Stomach (tissue), 8 donors: ENCODE measurements at regions not wholly inside any gene's neighbourhood (a gene's known extent, or its start where the extent isn't known, plus 50 kb on each side); places are given as distances from the start of the nearest gene placed in this dataset.

Experiments
- DNase-seq, 2 donors: peaks; one replicate each; pipeline versions ENCODE4 v3.0.0 to v3.0.0-alpha.2; 2013 to 2019
- H3K27ac ChIP-seq, 5 donors: fragments of 200-600 bp in 4 of 5; sonication (generic) in 4 of 5; one replicate each; pipeline ENCODE4 v1.5.1; 2013 to 2019; ENCODE audit warnings: mild to moderate bottlenecking in 1 of 5, moderate library complexity in 1 of 5
- H3K27me3 ChIP-seq, 3 donors: fragments of 200-600 bp; sonication (generic); one replicate each; pipeline ENCODE4 v1.5.1; 2017 to 2019; ENCODE audit warnings: mixed run types in 1 of 3
- H3K36me3 ChIP-seq, 4 donors: fragments of 200-600 bp; sonication (generic); 1 replicate in 3 of 4; 2 replicates in 1 of 4; pipeline ENCODE4 v1.5.1; 2016 to 2019
- H3K4me1 ChIP-seq, 4 donors: fragments of 200-600 bp; sonication (generic); one replicate each; pipeline ENCODE4 v1.5.1; 2016 to 2019
- H3K4me3 ChIP-seq, 4 donors: fragments of 200-600 bp; sonication (generic) in 3 of 4; one replicate each; pipeline ENCODE4 v1.5.1; 2016 to 2019; ENCODE audit warnings: mild to moderate bottlenecking in 1 of 4
- H3K9me3 ChIP-seq, 4 donors: fragments of 200-600 bp; sonication (generic); one replicate each; pipeline ENCODE4 v1.5.1; 2016 to 2019
- EP300 ChIP-seq: sonication (generic); formaldehyde crosslinking; IDR thresholded peaks from one replicate; pipeline ENCODE4 v1.6.1; 2017; ENCODE audit warnings: antibody characterized with exemption
- POLR2A ChIP-seq, 4 donors: fragments of 450-650 bp; IDR thresholded peaks; one replicate each; pipeline ENCODE4 v1.6.1; 2016; ENCODE audit warnings: antibody characterized with exemption in 4 of 4, control low read depth in 2 of 4, mild to moderate bottlenecking in 1 of 4, moderate library complexity in 1 of 4
- POLR2AphosphoS5 ChIP-seq, 3 donors: sonication (generic); formaldehyde crosslinking; IDR thresholded peaks; one replicate each; pipeline ENCODE4 v1.6.1; 2016; ENCODE audit warnings: antibody characterized with exemption in 3 of 3
- WGBS, 5 donors: extraction: QIAGEN DNeasy Blood & Tissue Kit in 3 of 5; methylation state at CpG; one replicate each; pipeline versions ENCODE4 v1.1.5 to v1.1.7; 2013 to 2018; 5-methylcytosine and 5-hydroxymethylcytosine counted together
- intact Hi-C: fragments of 100-400 bp; cut with DNase I; formaldehyde crosslinking; loops from one replicate; pipeline ENCODE4 v1.15.1; 2023; ENCODE audit warnings: low total_unique reads
- TF ChIP-seq, protein P1 (sequence below), 7 experiments: fragments of 450-650 bp in 4 of 7; fragments of 200-600 bp in 3 of 7; sonication (generic) in 3 of 7; IDR thresholded peaks; one replicate each; pipeline ENCODE4 v1.5.1; 2016 to 2019; ENCODE audit warnings: antibody characterized with exemption in 7 of 7, control low read depth in 2 of 7, mild to moderate bottlenecking in 1 of 7
- donor health status: healthy with polysubstance abuse.
- donor health status: Bipolar disorder and iron deficiency.
- donor health status: healthy.

DNA sequence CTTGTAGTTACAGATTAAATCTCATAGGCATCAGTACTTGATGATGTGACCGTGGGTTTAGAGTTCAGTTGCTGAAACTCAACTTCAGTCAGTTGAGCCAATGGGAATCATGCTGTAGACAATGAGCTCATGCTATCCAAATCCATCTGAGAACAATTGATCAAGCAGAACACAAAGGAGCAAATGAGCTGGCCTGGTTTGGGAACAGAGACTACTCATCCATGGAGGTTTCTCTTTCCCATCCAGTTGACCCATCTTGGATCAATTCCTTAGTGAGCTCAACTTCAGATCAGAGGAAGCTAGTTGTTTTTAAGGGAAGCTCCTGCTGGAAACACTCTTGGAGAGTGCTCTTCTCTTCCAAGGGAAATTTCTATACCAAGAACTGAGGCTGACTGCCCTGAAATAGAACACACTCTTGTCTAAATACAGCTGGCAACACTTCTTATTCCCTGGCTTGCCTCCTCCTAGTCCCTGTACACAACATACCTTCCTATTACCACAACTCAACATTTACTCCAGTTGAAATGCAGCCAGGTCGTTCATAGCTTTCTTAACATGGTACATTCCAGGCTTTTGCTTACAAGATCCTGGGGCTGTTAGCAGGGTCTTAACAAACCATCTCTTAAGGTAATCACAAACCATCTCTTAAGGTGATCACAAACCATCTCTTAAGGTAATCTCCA, 203.9 kb upstream of the PRDM1 start:
- TF ChIP-seq EP300, result no peak
- TF ChIP-seq POLR2A (IDR thresholded peaks at IDR 0.05), result no peak
- TF ChIP-seq, protein P1, sequence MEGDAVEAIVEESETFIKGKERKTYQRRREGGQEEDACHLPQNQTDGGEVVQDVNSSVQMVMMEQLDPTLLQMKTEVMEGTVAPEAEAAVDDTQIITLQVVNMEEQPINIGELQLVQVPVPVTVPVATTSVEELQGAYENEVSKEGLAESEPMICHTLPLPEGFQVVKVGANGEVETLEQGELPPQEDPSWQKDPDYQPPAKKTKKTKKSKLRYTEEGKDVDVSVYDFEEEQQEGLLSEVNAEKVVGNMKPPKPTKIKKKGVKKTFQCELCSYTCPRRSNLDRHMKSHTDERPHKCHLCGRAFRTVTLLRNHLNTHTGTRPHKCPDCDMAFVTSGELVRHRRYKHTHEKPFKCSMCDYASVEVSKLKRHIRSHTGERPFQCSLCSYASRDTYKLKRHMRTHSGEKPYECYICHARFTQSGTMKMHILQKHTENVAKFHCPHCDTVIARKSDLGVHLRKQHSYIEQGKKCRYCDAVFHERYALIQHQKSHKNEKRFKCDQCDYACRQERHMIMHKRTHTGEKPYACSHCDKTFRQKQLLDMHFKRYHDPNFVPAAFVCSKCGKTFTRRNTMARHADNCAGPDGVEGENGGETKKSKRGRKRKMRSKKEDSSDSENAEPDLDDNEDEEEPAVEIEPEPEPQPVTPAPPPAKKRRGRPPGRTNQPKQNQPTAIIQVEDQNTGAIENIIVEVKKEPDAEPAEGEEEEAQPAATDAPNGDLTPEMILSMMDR (IDR thresholded peaks at IDR 0.05), result no peak
- TF ChIP-seq POLR2AphosphoS5 (IDR thresholded peaks at IDR 0.05), result no peak
- Histone ChIP-seq H3K9me3 (no peaks in the 10 kb centered on the region), H3K36me3 (no peaks in the 10 kb centered on the region), H3K27me3 (no peaks in the 10 kb centered on the region), H3K4me3 (no peak overlapping the region), H3K4me1 (peaks cover 0 to 5% (median 0%) of the 10 kb centered on the region in 4 donors), H3K27ac (no peak overlapping the region)
- WGBS, 5 donors, result 82 to 90% (median 88%) methylated on average over 2 of the region's 2 CpGs
- intact Hi-C loops, result no loop called here
- no peak for DNase-seq

DNA sequence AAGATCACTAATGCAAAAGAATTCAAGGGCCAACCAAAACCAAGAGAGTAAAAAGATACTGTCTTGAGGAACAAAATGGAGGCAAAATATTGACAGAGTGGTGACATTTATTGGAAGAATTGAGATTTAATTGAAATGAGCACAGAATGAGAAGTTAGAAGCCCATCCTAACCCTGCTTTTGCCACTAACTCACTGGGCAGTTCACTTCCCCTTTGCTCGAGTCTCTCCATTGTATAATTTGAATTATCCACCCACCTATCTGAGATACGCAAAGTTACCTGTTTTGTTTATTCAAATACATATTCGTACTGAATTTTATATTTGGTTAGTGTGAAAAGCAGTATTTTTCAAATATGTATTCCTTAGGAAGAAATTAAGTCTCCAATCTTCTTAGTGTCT, 204.5 kb upstream of the PRDM1 start:
- intact Hi-C loops, result no loop called here
- WGBS, 5 donors, result 84 to 90% (median 85%) methylated on average over 3 of the region's 3 CpGs
- Histone ChIP-seq H3K4me3 (no peak overlapping the region), H3K4me1 (peaks cover 0 to 5% (median 0%) of the 10 kb centered on the region in 4 donors), H3K27me3 (no peaks in the 10 kb centered on the region), H3K9me3 (no peaks in the 10 kb centered on the region), H3K27ac (no peak overlapping the region), H3K36me3 (no peaks in the 10 kb centered on the region)
- TF ChIP-seq POLR2AphosphoS5 (IDR thresholded peaks at IDR 0.05) (no peak), EP300 (no peak), POLR2A (IDR thresholded peaks at IDR 0.05) (no peak)
- TF ChIP-seq, protein P1 (IDR thresholded peaks at IDR 0.05), result no peak
- DNase-seq, result no peak

DNA sequence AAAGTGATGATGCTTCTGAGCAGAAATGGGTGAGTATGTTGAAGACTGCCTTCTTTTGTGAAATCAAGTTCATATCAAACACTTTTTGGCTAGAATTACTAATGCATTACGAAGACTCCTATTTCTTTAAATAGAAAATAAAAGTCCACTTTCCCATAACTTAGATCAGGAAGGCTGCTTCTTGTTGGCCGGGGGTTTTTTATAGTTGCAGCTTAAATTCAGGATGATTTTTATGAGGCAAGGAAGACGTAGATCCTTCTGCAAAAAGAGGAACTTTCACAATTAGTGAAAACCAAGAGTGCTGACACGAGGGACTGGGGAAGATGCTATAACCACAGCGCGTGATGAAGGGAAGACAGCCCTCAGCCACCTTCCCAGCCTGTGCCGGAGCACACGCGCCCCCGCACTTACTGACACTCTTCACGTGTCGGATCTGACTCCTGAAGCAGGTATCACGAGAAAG, 206.1 kb upstream of the PRDM1 start:
- TF ChIP-seq EP300 (no peak), POLR2AphosphoS5 (IDR thresholded peaks at IDR 0.05) (no peak), POLR2A (IDR thresholded peaks at IDR 0.05) (no peak)
- TF ChIP-seq, protein P1 (IDR thresholded peaks at IDR 0.05), result no peak
- H3K36me3 ChIP-seq, result no peaks in the 10 kb centered on the region
- H3K27ac ChIP-seq, result no peak overlapping the region
- no peaks in the 10 kb centered on the region for H3K27me3 ChIP-seq
- peak in 1 of 2 donors; percentile 42 for DNase-seq
- WGBS, 5 donors, result 66 to 84% (median 78%) methylated on average over 13 of the region's 13 CpGs
- H3K4me1 ChIP-seq, result peaks cover 0 to 5% (median 0%) of the 10 kb centered on the region in 4 donors
- no peak overlapping the region for H3K4me3 ChIP-seq
- no peaks in the 10 kb centered on the region for H3K9me3 ChIP-seq
- intact Hi-C loops, result no loop called here

DNA sequence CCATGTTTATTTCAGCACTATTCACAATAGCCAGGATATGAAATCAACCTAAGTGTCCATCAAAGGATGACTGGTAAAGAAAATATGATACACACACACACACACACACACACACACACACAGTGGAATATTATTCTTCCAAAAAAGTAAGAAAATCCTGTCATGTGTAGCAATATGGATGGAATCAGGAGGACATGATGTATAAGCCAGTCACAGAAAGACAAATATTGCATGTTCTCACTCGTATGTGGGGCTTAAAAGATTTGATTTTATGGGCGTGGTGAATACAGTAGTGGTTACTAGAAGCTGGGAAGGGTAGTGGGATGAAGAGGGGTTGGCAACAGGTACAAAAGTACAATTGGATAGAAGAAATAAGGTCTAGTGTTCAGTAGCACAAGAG, 207.0 kb upstream of the PRDM1 start:
- TF ChIP-seq, protein P1 (IDR thresholded peaks at IDR 0.05), result no peak
- TF ChIP-seq POLR2AphosphoS5 (IDR thresholded peaks at IDR 0.05) (no peak), POLR2A (IDR thresholded peaks at IDR 0.05) (no peak), EP300 (no peak)
- intact Hi-C loops, result no loop called here
- no peak for DNase-seq
- Histone ChIP-seq H3K9me3 (no peaks in the 10 kb centered on the region), H3K4me1 (peaks cover 0 to 5% (median 0%) of the 10 kb centered on the region in 4 donors), H3K27me3 (no peaks in the 10 kb centered on the region), H3K27ac (no peak overlapping the region), H3K36me3 (no peaks in the 10 kb centered on the region), H3K4me3 (no peak overlapping the region)
- 69 to 79% (median 74%) methylated on average over 2 of the region's 2 CpGs for WGBS, 5 donors
